Cardiac muscle cell (in vitro differentiated cells and primary cell): ENCODE measurements at regions not wholly inside any gene's neighbourhood (a gene's known extent, or its start where the extent isn't known, plus 50 kb on each side); places are given as distances from the start of the nearest gene placed in this dataset.

Source experiments
- DNase-seq, 2 donors: peaks; one replicate each; pipeline versions ENCODE4 v3.0.0 to v3.0.0-alpha.2; 2010 to 2017; ENCODE audit warnings: low read depth in 1 of 2, low spot score in 1 of 2
- H3K27ac ChIP-seq: fragments of 200-600 bp; sonication (generic); 2 replicates; pipeline ENCODE4 v1.5.1; 2016
- H3K27me3 ChIP-seq: fragments of 200-600 bp; sonication (generic); 2 replicates; pipeline ENCODE4 v1.6.0; 2016; ENCODE audit warnings: control low read depth
- H3K36me3 ChIP-seq: fragments of 200-600 bp; sonication (generic); 2 replicates; pipeline ENCODE4 v1.5.1; 2016; ENCODE audit warnings: control low read depth
- H3K4me1 ChIP-seq: fragments of 200-600 bp; sonication (generic); 2 replicates; pipeline ENCODE4 v1.8.1; 2017; ENCODE audit warnings: low read depth, mild to moderate bottlenecking, mixed run types
- H3K4me3 ChIP-seq: fragments of 200-600 bp; sonication (generic); 2 replicates; pipeline ENCODE4 v1.5.1; 2016; ENCODE audit warnings: mild to moderate bottlenecking
- H3K9me3 ChIP-seq: fragments of 200-600 bp; sonication (generic); 2 replicates; pipeline ENCODE4 v1.5.1; 2017; ENCODE audit warnings: low read depth, mild to moderate bottlenecking, control low read depth
- TF ChIP-seq, protein P1 (sequence below): IDR thresholded peaks from 2 replicates; pipeline ENCODE4 v1.5.1; 2012; ENCODE audit warnings: low read depth, mild to moderate bottlenecking, low read length

DNA sequence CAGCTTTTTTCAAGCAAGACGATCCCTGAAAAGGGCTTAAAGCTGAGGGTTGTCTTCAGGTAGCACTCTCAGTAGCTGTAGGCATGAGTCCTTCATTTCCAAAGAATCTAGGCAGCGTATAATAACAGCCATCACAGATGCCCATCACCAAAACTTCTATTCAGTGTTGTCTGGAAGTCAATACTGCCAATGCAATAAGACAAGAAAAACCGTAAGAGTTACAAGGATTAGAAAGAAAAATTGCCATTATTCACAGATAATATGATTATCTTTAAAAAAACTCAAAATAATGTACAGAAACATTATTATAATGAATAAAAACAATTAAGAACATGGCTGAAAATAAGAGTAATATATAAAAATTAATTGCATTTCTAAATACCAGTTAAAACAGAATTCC is 208.2 kb upstream of the ADRA1B start:
- no peaks in the 10 kb centered on the region for H3K4me1 ChIP-seq
- no peak for DNase-seq
- no peak overlapping the region for H3K4me3 ChIP-seq
- no peaks in the 10 kb centered on the region for H3K36me3 ChIP-seq
- no peaks in the 10 kb centered on the region for H3K9me3 ChIP-seq
- no peaks in the 10 kb centered on the region for H3K27me3 ChIP-seq
- TF ChIP-seq, protein P1, sequence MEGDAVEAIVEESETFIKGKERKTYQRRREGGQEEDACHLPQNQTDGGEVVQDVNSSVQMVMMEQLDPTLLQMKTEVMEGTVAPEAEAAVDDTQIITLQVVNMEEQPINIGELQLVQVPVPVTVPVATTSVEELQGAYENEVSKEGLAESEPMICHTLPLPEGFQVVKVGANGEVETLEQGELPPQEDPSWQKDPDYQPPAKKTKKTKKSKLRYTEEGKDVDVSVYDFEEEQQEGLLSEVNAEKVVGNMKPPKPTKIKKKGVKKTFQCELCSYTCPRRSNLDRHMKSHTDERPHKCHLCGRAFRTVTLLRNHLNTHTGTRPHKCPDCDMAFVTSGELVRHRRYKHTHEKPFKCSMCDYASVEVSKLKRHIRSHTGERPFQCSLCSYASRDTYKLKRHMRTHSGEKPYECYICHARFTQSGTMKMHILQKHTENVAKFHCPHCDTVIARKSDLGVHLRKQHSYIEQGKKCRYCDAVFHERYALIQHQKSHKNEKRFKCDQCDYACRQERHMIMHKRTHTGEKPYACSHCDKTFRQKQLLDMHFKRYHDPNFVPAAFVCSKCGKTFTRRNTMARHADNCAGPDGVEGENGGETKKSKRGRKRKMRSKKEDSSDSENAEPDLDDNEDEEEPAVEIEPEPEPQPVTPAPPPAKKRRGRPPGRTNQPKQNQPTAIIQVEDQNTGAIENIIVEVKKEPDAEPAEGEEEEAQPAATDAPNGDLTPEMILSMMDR = no peak
- H3K27ac ChIP-seq = no peak overlapping the region

- Histone ChIP-seq H3K27ac (no peak overlapping the region), H3K9me3 (no peaks in the 10 kb centered on the region), H3K4me1 (no peaks in the 10 kb centered on the region), H3K27me3 (no peaks in the 10 kb centered on the region), H3K4me3 (no peak overlapping the region), H3K36me3 (no peaks in the 10 kb centered on the region)
- TF ChIP-seq, protein P1 = no peak
- no peak for DNase-seq
Observed at GRCh38 chr5:159712672-159713071, 203.6 kb upstream of the ADRA1B start.

DNA sequence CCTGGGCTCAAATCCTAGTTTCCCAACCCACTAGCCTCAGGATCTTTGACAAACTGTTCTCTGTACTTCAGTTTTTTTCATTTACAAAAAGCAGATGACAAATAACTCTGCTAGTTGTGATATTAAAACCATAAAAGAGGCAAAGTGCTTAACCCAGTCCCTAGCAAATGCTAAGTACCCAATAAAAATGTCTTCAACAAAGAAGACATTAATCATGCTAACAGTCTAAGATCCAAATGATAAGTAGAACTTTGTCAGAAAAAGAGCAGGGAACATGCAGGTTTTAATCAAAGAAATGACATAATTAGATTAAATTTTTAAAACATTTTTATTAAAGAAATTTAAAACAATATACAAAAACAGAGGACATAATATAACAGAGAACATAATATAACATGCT is 203.0 kb upstream of the ADRA1B start:
- Histone ChIP-seq H3K36me3 (no peaks in the 10 kb centered on the region), H3K4me1 (no peaks in the 10 kb centered on the region), H3K4me3 (no peak overlapping the region), H3K27me3 (no peaks in the 10 kb centered on the region), H3K9me3 (no peaks in the 10 kb centered on the region), H3K27ac (no peak overlapping the region)
- DNase-seq = no peak
- TF ChIP-seq, protein P1 = no peak

GRCh38 chr5:159713773-159714172 is 202.5 kb upstream of the ADRA1B start:
- H3K4me3 ChIP-seq = no peak overlapping the region
- DNase-seq = no peak
- H3K4me1 ChIP-seq = no peaks in the 10 kb centered on the region
- no peaks in the 10 kb centered on the region for H3K27me3 ChIP-seq
- no peaks in the 10 kb centered on the region for H3K9me3 ChIP-seq
- H3K36me3 ChIP-seq = no peaks in the 10 kb centered on the region
- TF ChIP-seq, protein P1 = no peak
- H3K27ac ChIP-seq = no peak overlapping the region

DNA sequence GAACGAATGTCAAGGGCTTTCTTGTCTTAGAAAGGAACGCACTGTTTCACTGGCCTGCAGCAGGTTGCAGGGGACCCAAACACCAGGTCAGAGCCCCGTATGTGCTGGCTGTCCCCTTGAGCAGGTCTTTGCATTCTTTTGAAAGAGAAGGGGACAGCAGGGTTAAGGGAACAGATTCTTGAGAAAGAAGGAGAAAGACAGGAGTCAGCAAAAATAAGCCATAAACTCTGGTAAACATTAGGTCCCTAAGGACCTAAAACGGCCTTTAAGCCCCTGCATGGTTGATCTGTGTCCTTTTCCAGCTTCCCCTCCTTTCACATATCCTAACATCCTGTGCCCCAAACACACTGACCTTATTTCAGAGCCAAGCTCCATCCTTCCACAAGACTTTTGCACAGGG is 190.8 kb upstream of the ADRA1B start:
- no peak for DNase-seq
- no peaks in the 10 kb centered on the region for H3K36me3 ChIP-seq
- no peaks in the 10 kb centered on the region for H3K4me1 ChIP-seq
- H3K9me3 ChIP-seq = no peaks in the 10 kb centered on the region
- no peak overlapping the region for H3K27ac ChIP-seq
- TF ChIP-seq, protein P1 = no peak
- no peak overlapping the region for H3K4me3 ChIP-seq
- H3K27me3 ChIP-seq = no peaks in the 10 kb centered on the region

- TF ChIP-seq, protein P1 = no peak
- no peak overlapping the region for H3K4me3 ChIP-seq
- H3K27ac ChIP-seq = no peak overlapping the region
- no peak for DNase-seq
- no peaks in the 10 kb centered on the region for H3K27me3 ChIP-seq
- H3K9me3 ChIP-seq = no peaks in the 10 kb centered on the region
- H3K4me1 ChIP-seq = no peaks in the 10 kb centered on the region
- no peaks in the 10 kb centered on the region for H3K36me3 ChIP-seq
Observed at GRCh38 chr5:159727167-159727566, 189.1 kb upstream of the ADRA1B start.
